Fibroblast of lung (primary cell): ENCODE measurements at regions not wholly inside any gene's neighbourhood (a gene's known extent, or its start where the extent isn't known, plus 50 kb on each side); places are given as distances from the start of the nearest gene placed in this dataset.

Experiments
- CTCF ChIP-seq, 2 donors: IDR thresholded peaks in 1 of 2; conservative IDR thresholded peaks in 1 of 2; 1 replicate in 1 of 2; 2 replicates in 1 of 2; pipeline ENCODE4 v1.5.1; 2011 to 2012; ENCODE audit warnings: low read length in 2 of 2, control low read depth in 1 of 2, inconsistent platforms in 1 of 2, low read depth in 1 of 2, mild to moderate bottlenecking in 1 of 2
- EZH2 ChIP-seq: IDR thresholded peaks from 2 replicates; pipeline ENCODE4 v1.5.1; 2012; ENCODE audit warnings: low read length, control low read depth, mild to moderate bottlenecking; ENCODE audit errors: missing control alignments

DNA sequence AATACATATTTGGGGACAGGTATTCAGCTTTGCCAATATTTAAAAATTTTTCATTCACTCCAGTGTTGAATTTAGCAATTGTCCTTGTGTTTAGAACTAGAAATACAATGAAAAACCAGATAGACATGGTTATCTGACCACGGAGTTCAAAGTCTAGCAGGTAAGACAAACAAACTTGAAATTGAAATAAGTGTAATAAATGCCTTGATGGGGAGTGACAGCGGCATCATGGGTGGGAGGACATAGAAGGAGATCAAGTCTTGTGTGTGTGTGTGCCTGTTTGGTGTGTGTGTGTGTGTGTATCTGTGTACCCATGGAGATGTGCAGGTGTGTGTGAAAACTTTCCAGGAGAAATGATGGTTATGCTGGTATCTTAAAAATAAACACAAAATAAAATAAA, 750.0 kb upstream of the CITED2 start:
- TF ChIP-seq CTCF (conservative IDR thresholded peaks at IDR 0.05 in 1 of 2, IDR thresholded peaks at IDR 0.05 in 1 of 2; ENCODE audit: low read depth in 1 of 2, low read length in 2 of 2) (no peak), EZH2 (no peak)
